Mesenchymal stem cell (in vitro differentiated cells and primary cell): ENCODE measurements at regions not wholly inside any gene's neighbourhood (a gene's known extent, or its start where the extent isn't known, plus 50 kb on each side); places are given as distances from the start of the nearest gene placed in this dataset.

Experiments used
- DNase-seq: peaks from one replicate; pipeline ENCODE4 v3.0.0-alpha.2; 2013
- H2AFZ ChIP-seq: one replicate; pipeline ENCODE4 v1.6.1; 2013; ENCODE audit warnings: low read depth, mild to moderate bottlenecking, control low read depth, inconsistent platforms, low read length, moderate library complexity
- H2AK5ac ChIP-seq: 2 replicates; pipeline ENCODE4 v1.6.1; 2013; ENCODE audit warnings: low read length, moderate library complexity, mild to moderate bottlenecking, inconsistent platforms; ENCODE audit not compliant: severe bottlenecking
- H2BK120ac ChIP-seq: one replicate; pipeline ENCODE4 v1.6.1; 2013; ENCODE audit warnings: low read depth, mild to moderate bottlenecking, inconsistent platforms, low read length, moderate library complexity
- H2BK12ac ChIP-seq, 2 experiments: one replicate each; pipeline ENCODE4 v1.6.1; 2013; ENCODE audit warnings: inconsistent platforms in 2 of 2, low read length in 2 of 2, mild to moderate bottlenecking in 2 of 2, moderate library complexity in 2 of 2, control low read depth in 1 of 2
- H2BK15ac ChIP-seq: one replicate; pipeline ENCODE4 v1.6.1; 2013; ENCODE audit warnings: mild to moderate bottlenecking, low read depth, inconsistent platforms; ENCODE audit not compliant: poor library complexity, severe bottlenecking
- H2BK5ac ChIP-seq: 2 replicates; pipeline ENCODE4 v1.6.1; 2013; ENCODE audit warnings: low read depth, mild to moderate bottlenecking, low read length, control low read depth, inconsistent platforms; ENCODE audit not compliant: poor library complexity, severe bottlenecking
- H3K14ac ChIP-seq, 2 experiments: one replicate each; pipeline ENCODE4 v1.6.1; 2013; ENCODE audit warnings: inconsistent platforms in 2 of 2, low read length in 2 of 2, control low read depth in 1 of 2, mild to moderate bottlenecking in 1 of 2, moderate library complexity in 1 of 2
- H3K18ac ChIP-seq, 2 experiments: one replicate each; pipeline ENCODE4 v1.6.1; 2013; ENCODE audit warnings: inconsistent platforms in 2 of 2, low read length in 2 of 2, control low read depth in 1 of 2, low read depth in 1 of 2, mild to moderate bottlenecking in 1 of 2
- H3K23ac ChIP-seq, 2 experiments: one replicate each; pipeline ENCODE4 v1.6.1; 2013; ENCODE audit warnings: inconsistent platforms in 2 of 2, low read length in 2 of 2, mild to moderate bottlenecking in 2 of 2, moderate library complexity in 2 of 2, control low read depth in 1 of 2
- H3K27ac ChIP-seq: 2 replicates; pipeline ENCODE4 v1.5.1; 2013; ENCODE audit warnings: mild to moderate bottlenecking, moderate library complexity, low read length, control low read depth, inconsistent platforms; ENCODE audit not compliant: poor library complexity, severe bottlenecking
- H3K27me3 ChIP-seq, 2 experiments: 2 replicates each; pipeline versions ENCODE4 v1.6.1 to v1.7.0; 2013; ENCODE audit warnings: low read length in 2 of 2, mild to moderate bottlenecking in 2 of 2, moderate library complexity in 2 of 2, control low read depth in 1 of 2, inconsistent platforms in 1 of 2; ENCODE audit not compliant: control insufficient read depth in 1 of 2, insufficient read depth in 1 of 2
- H3K36me3 ChIP-seq, 2 experiments: 2 replicates each; pipeline versions ENCODE4 v1.6.1 to v1.7.0; 2013; ENCODE audit warnings: low read length in 2 of 2, control low read depth in 1 of 2, inconsistent platforms in 1 of 2, low read depth in 1 of 2, mild to moderate bottlenecking in 1 of 2; ENCODE audit not compliant: insufficient read depth in 2 of 2, control insufficient read depth in 1 of 2
- H3K4ac ChIP-seq, 2 experiments: one replicate each; pipeline ENCODE4 v1.6.1; 2013; ENCODE audit warnings: inconsistent platforms in 2 of 2, low read length in 2 of 2, mild to moderate bottlenecking in 2 of 2, moderate library complexity in 2 of 2, control low read depth in 1 of 2, low read depth in 1 of 2
- H3K4me1 ChIP-seq: 2 replicates; pipeline ENCODE4 v1.6.1; 2013; ENCODE audit warnings: low read depth, low read length, control low read depth; ENCODE audit not compliant: control insufficient read depth, insufficient read depth
- H3K4me2 ChIP-seq: 2 replicates; pipeline ENCODE4 v1.6.1; 2013; ENCODE audit warnings: low read length, mild to moderate bottlenecking, inconsistent platforms; ENCODE audit not compliant: poor library complexity, severe bottlenecking
- H3K4me3 ChIP-seq, 2 experiments: 2 replicates each; pipeline versions ENCODE4 v1.5.1 to v1.7.0; 2013; ENCODE audit warnings: low read length in 2 of 2, mild to moderate bottlenecking in 2 of 2, control low read depth in 1 of 2, low read depth in 1 of 2; ENCODE audit not compliant: insufficient read depth in 1 of 2
- H3K79me1 ChIP-seq: replicated peaks from 2 replicates; pipeline ENCODE4 v1.6.1; 2013; ENCODE audit warnings: mild to moderate bottlenecking, control low read depth, low read length, inconsistent platforms; ENCODE audit not compliant: poor library complexity, severe bottlenecking
- H3K9ac ChIP-seq: 2 replicates; pipeline ENCODE4 v1.7.0; 2013; ENCODE audit warnings: mild to moderate bottlenecking, low read length, moderate library complexity
- H3K9me3 ChIP-seq: 2 replicates; pipeline ENCODE4 v1.7.0; 2013; ENCODE audit warnings: mild to moderate bottlenecking, low read length; ENCODE audit not compliant: control insufficient read depth
- H4K8ac ChIP-seq: one replicate; pipeline ENCODE4 v1.6.1; 2013; ENCODE audit warnings: inconsistent platforms, mild to moderate bottlenecking, low read length, moderate library complexity
- H4K91ac ChIP-seq: one replicate; pipeline ENCODE4 v1.6.1; 2013; ENCODE audit warnings: mild to moderate bottlenecking, low read length, inconsistent platforms
- WGBS: methylation state at CpG from one replicate; pipeline ENCODE4 v1.1.7; 2013; ENCODE audit warnings: mixed read lengths; 5-methylcytosine and 5-hydroxymethylcytosine counted together

DNA sequence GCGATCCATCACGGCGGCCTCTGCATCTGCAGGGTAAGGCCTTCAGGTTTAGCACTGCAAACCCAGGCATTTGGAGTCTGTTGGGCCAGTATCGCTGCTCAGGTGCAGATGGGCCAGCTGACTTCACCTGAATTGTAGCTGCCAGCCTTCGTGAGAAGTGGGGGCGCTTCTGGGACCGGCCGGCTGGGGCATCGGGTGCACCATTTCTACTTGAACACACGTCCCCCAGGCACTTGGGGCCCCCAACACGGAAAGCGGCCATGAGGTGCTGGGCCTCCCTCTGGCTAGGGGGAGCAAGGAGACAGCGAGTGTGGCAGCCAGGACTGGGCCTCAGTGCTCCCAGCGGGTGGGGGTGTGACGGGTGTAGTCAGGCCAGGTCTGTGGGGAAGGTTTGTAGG, 767.6 kb downstream of the KCNJ18 start:
- H3K9ac ChIP-seq = no peak overlapping the region
- H3K36me3 ChIP-seq = no peaks in the 10 kb centered on the region
- 82% methylated on average over 15 of the region's 15 CpGs for WGBS
- H3K4me2 ChIP-seq = no peak overlapping the region
- H2BK15ac ChIP-seq = no peak overlapping the region
- H3K27me3 ChIP-seq = no peaks in the 10 kb centered on the region
- no peak for DNase-seq
- no peaks in the 10 kb centered on the region for H3K4me1 ChIP-seq
- no peaks in the 10 kb centered on the region for H3K79me1 ChIP-seq
- no peak overlapping the region for H3K4ac ChIP-seq
- no peak overlapping the region for H3K18ac ChIP-seq
- H3K23ac ChIP-seq = no peak overlapping the region
- H2BK5ac ChIP-seq = no peak overlapping the region
- no peaks in the 10 kb centered on the region for H3K9me3 ChIP-seq
- no peak overlapping the region for H2BK12ac ChIP-seq
- H4K91ac ChIP-seq = no peak overlapping the region
- no peak overlapping the region for H4K8ac ChIP-seq
- no peak overlapping the region for H2AK5ac ChIP-seq
- no peak overlapping the region for H2AFZ ChIP-seq
- no peak overlapping the region for H3K14ac ChIP-seq
- no peak overlapping the region for H2BK120ac ChIP-seq
- H3K4me3 ChIP-seq = no peak overlapping the region
- no peak overlapping the region for H3K27ac ChIP-seq

DNA sequence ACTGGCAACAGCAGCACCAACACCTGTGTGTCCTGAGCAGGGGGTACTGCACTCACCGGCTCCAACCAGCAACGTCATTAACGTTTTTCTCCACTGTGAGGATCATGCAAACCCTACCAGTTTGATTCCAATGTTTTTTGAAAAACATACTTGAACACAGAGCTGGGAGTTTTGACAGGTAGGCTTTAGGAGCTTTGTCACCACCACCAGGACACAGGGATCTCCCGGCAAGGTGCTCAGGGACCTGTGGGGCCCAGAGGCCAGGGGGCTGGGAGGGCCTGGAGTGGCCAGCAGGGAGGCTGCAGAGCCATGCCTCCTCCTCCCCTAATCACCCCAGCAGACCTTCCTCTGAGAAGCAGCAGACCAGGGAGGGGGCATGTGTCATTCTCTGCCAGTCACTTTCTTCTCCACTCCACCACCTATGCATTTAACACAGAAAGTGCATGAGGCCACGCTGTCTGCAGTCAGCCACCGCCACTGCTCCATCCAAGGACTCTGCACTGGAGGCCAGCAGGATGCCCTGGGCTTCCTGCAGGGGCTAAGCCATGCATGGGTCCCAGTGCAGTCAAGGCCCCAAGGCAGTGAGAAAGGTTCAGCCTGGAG, 768.2 kb downstream of the KCNJ18 start:
- H2AK5ac ChIP-seq = no peak overlapping the region
- H3K18ac ChIP-seq = no peak overlapping the region
- H4K8ac ChIP-seq = no peak overlapping the region
- H3K23ac ChIP-seq = no peak overlapping the region
- H3K4ac ChIP-seq = no peak overlapping the region
- H2BK15ac ChIP-seq = no peak overlapping the region
- no peak overlapping the region for H3K4me3 ChIP-seq
- no peaks in the 10 kb centered on the region for H3K4me1 ChIP-seq
- H4K91ac ChIP-seq = no peak overlapping the region
- no peak overlapping the region for H2BK12ac ChIP-seq
- H3K79me1 ChIP-seq = no peaks in the 10 kb centered on the region
- WGBS = 68% methylated on average over 5 of the region's 6 CpGs
- H3K27ac ChIP-seq = no peak overlapping the region
- H3K27me3 ChIP-seq = no peaks in the 10 kb centered on the region
- no peak overlapping the region for H3K4me2 ChIP-seq
- no peak overlapping the region for H3K9ac ChIP-seq
- H3K14ac ChIP-seq = no peak overlapping the region
- no peak for DNase-seq
- no peak overlapping the region for H2BK120ac ChIP-seq
- no peaks in the 10 kb centered on the region for H3K9me3 ChIP-seq
- no peak overlapping the region for H2AFZ ChIP-seq
- no peaks in the 10 kb centered on the region for H3K36me3 ChIP-seq
- no peak overlapping the region for H2BK5ac ChIP-seq

GRCh38 chr17:22461460-22462145, 769.3 kb downstream of the KCNJ18 start:
- Histone ChIP-seq H2BK5ac (no peak overlapping the region), H3K27ac (no peak overlapping the region), H3K4me2 (no peak overlapping the region), H3K4me1 (no peaks in the 10 kb centered on the region), H3K9ac (no peak overlapping the region), H2BK12ac (no peak overlapping the region), H3K4ac (no peak overlapping the region), H2BK15ac (no peak overlapping the region), H3K14ac (no peak overlapping the region), H2AFZ (no peak overlapping the region), H4K91ac (no peak overlapping the region), H3K18ac (no peak overlapping the region), H3K27me3 (no peaks in the 10 kb centered on the region), H3K9me3 (no peaks in the 10 kb centered on the region), H3K4me3 (no peak overlapping the region), H2AK5ac (no peak overlapping the region), H3K79me1 (no peaks in the 10 kb centered on the region), H3K23ac (no peak overlapping the region), H2BK120ac (no peak overlapping the region), H3K36me3 (no peaks in the 10 kb centered on the region), H4K8ac (no peak overlapping the region)
- WGBS = 74% methylated on average over 14 of the region's 14 CpGs
- no peak for DNase-seq

DNA sequence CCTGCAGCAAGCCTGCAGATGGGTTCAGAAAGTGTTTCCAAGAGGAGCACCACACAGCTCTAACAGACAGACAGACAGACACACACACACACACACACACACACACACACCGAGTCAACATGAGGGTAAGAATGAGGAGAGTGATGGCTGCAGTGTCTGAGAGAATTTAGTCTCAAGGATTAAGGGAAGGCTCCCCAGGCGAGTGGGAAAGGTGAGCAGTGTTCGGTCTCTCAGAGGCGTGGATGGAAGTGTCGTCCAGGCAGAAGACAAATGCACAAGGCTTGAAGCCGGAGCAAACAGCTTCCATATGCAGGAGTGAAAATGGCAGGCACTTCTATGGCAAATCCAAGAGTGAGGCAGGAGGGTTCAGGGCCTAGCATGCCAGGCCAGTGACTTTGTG, 770.1 kb downstream of the KCNJ18 start:
- Histone ChIP-seq H2BK15ac (no peak overlapping the region), H3K27ac (no peak overlapping the region), H2BK12ac (no peak overlapping the region), H3K4me2 (no peak overlapping the region), H3K4ac (no peak overlapping the region), H3K23ac (no peak overlapping the region), H2AFZ (no peak overlapping the region), H4K91ac (no peak overlapping the region), H2BK120ac (no peak overlapping the region), H3K18ac (no peak overlapping the region), H3K4me1 (no peaks in the 10 kb centered on the region), H2AK5ac (no peak overlapping the region), H2BK5ac (no peak overlapping the region), H3K9ac (no peak overlapping the region), H3K9me3 (no peaks in the 10 kb centered on the region), H3K27me3 (no peaks in the 10 kb centered on the region), H3K14ac (no peak overlapping the region), H4K8ac (no peak overlapping the region), H3K36me3 (no peaks in the 10 kb centered on the region), H3K79me1 (no peaks in the 10 kb centered on the region), H3K4me3 (no peak overlapping the region)
- 72% methylated on average over 6 of the region's 6 CpGs for WGBS
- DNase-seq = no peak
